ENCODE measurements at regions not wholly inside any gene's neighbourhood (a gene's known extent, or its start where the extent isn't known, plus 50 kb on each side); places are given as distances from the start of the nearest gene placed in this dataset.

DNA sequence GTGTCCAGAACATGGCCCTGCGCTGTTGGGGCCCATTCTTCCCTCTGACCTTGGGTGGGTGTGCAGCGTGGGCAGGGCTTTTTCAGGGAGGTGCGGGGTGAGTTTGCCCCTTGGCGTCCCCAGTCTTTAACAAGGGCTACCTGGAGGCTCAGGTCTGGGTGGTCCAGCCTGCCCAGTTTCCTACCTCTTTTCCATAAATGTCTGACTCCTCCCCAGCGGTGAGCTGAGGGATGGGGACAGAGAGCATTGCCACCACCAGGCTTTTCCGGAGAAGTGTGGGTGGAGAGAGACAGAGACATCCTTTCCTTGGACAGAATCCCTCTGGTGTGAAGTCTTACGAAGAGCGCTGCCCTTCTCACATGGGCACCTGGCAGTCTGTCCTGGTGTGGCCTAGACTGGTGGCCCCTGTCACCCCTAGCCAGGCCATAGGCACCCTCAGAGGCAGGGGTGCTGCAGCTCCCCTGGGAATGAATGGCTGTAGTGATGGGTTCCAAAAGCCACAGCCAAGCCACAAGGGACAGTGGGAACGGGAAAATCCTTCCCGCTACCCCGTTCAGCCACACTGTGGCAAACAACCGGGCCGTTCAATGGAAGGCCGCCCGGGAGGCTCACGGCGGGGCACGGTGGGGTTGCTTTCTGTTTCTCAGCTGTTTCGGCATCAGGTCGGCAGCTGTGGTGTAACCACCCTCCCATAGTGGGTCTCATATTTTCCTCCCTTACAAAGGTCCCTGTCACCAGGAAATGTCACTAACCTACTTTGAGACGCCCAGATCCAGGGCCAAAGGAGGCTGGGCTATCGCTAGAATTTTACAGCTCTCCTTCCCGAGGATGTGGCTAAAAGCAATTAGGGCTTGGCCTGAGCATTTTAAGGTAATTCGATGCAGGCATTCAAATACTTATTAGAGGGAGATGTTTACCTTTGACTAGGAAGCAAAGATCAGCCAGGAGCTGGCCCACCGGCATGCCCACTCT is 61.9 kb upstream of the GSE1 start:
- Histone ChIP-seq H3K36me3 (ENCODE audit: control insufficient read depth, insufficient read depth, low read length) (no peaks in the 10 kb centered on the region), H3K14ac (replicated peaks; ENCODE audit: low read depth, low read length) (no peak overlapping the region), H2BK20ac (ENCODE audit: low read depth, low read length) (no peak overlapping the region), H2BK5ac (ENCODE audit: low read depth, low read length, poor library complexity, severe bottlenecking) (no peak overlapping the region), H3K4ac (ENCODE audit: low read depth, low read length) (no peak overlapping the region), H2BK120ac (ENCODE audit: low read depth, low read length) (no peak overlapping the region), H4K8ac (ENCODE audit: low read depth in 2 of 2, low read length in 2 of 2) (no peak overlapping the region), H3K27me3 (ENCODE audit: control insufficient read depth, insufficient read depth, low read length) (no peaks in the 10 kb centered on the region), H4K91ac (ENCODE audit: insufficient read depth, low read depth, low read length) (no peak overlapping the region), H2BK15ac (ENCODE audit: low read depth, low read length) (no peak overlapping the region), H3K4me1 (ENCODE audit: control insufficient read depth, insufficient read depth, low read length) (peaks cover 4% of the 10 kb centered on the region; the same call in 1 of the 2 replicates), H3K4me3 (ENCODE audit: insufficient read depth, low read depth, low read length) (no peak overlapping the region), H4K20me1 (ENCODE audit: insufficient read depth, low read length) (peaks cover 9% of the 10 kb centered on the region), H3K4me2 (ENCODE audit: low read depth, low read length) (no peak overlapping the region), H3K23ac (ENCODE audit: low read depth, low read length) (no peak overlapping the region), H3K18ac (ENCODE audit: low read depth, low read length) (no peak overlapping the region), H2AFZ (replicated peaks; ENCODE audit: low read length, poor library complexity) (no peak overlapping the region), H3K9me1 (ENCODE audit: insufficient read depth, low read length) (no peaks in the 10 kb centered on the region), H3K9ac (ENCODE audit: low read depth, low read length) (no peak overlapping the region), H2AK5ac (ENCODE audit: low read depth, low read length) (no peak overlapping the region), H3K56ac (ENCODE audit: extremely low read depth, insufficient read depth, low read length) (no peak overlapping the region), H3K27ac (ENCODE audit: insufficient read depth, low read length) (no peak overlapping the region), H3K79me1 (ENCODE audit: low read depth in 1 of 2, low read length in 2 of 2) (peaks cover 9 to 38% of the 10 kb centered on the region in 2 experiments; a peak in 3 of 4 replicates), H4K5ac (ENCODE audit: low read depth, low read length) (no peak overlapping the region), H2AK9ac (replicated peaks; ENCODE audit: low read depth, low read length, poor library complexity) (peak overlapping the region; percentile 50), H3K9me3 (ENCODE audit: control insufficient read depth, insufficient read depth, low read length) (no peaks in the 10 kb centered on the region)
- CTCF ChIA-PET = no interaction called here
- dilution Hi-C loops (cut with HindIII; ENCODE audit: low sequenced_read_pairs, unreplicated experiment) (no loop called here), in situ Hi-C loops (cut with MboI; ENCODE audit: low sequenced_read_pairs) (no loop called here), intact Hi-C loops (cut with micrococcal nuclease) (loop anchor here (10.0 kb wide), 1 partner anchor 156 kb away; no protein-coding TSS in a partner anchor)
- WGBS, 2 experiments (ENCODE audit: extremely low coverage in 2 of 2, insufficient read length in 1 of 2) = 88% methylated on average over 9 of the region's 25 CpGs; no CpG with 5 or more reads in 1 of the 2 experiments
- no peak for ATAC-seq (ENCODE audit: low read depth)
- BruUV-seq (replicated peaks) = no TSS peak
- POLR2A ChIA-PET (ENCODE audit: unreplicated experiment) = interaction anchor here (1.0 kb wide), 1 partner anchor 37 kb away, joined by 3 read pairs; no protein-coding TSS in a partner anchor
- DNase-seq = no peak
- no peak for TF ChIP-seq SMC3 (IDR thresholded peaks at IDR 0.05; ENCODE audit: low read depth, low read length)
- no peak for TF ChIP-seq MAZ (IDR thresholded peaks at IDR 0.05; ENCODE audit: borderline replicate concordance, low read depth, low read length)
- TF ChIP-seq FOS (IDR thresholded peaks at IDR 0.05; ENCODE audit: low read depth, low read length) = no peak
- no peak for TF ChIP-seq POLR2A (IDR thresholded peaks at IDR 0.05; ENCODE audit: low read depth, low read length)
- no peak for TF ChIP-seq MXI1 (IDR thresholded peaks at IDR 0.05; ENCODE audit: borderline replicate concordance, low read depth, low read length)
- TF ChIP-seq NFE2L2 (IDR thresholded peaks at IDR 0.05; ENCODE audit: low read depth, low read length) = no peak
- TF ChIP-seq, protein P1, sequence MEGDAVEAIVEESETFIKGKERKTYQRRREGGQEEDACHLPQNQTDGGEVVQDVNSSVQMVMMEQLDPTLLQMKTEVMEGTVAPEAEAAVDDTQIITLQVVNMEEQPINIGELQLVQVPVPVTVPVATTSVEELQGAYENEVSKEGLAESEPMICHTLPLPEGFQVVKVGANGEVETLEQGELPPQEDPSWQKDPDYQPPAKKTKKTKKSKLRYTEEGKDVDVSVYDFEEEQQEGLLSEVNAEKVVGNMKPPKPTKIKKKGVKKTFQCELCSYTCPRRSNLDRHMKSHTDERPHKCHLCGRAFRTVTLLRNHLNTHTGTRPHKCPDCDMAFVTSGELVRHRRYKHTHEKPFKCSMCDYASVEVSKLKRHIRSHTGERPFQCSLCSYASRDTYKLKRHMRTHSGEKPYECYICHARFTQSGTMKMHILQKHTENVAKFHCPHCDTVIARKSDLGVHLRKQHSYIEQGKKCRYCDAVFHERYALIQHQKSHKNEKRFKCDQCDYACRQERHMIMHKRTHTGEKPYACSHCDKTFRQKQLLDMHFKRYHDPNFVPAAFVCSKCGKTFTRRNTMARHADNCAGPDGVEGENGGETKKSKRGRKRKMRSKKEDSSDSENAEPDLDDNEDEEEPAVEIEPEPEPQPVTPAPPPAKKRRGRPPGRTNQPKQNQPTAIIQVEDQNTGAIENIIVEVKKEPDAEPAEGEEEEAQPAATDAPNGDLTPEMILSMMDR (conservative IDR thresholded peaks at IDR 0.05; ENCODE audit: low read depth, low read length) = no peak
- no peak for TF ChIP-seq MAFK (IDR thresholded peaks at IDR 0.05; ENCODE audit: low read depth, low read length)
- TF ChIP-seq RCOR1 (IDR thresholded peaks at IDR 0.05; ENCODE audit: insufficient replicate concordance, low read length) = no peak
- TF ChIP-seq CEBPB (IDR thresholded peaks at IDR 0.05; ENCODE audit: low read depth, low read length) = no peak
- TF ChIP-seq, protein P2, sequence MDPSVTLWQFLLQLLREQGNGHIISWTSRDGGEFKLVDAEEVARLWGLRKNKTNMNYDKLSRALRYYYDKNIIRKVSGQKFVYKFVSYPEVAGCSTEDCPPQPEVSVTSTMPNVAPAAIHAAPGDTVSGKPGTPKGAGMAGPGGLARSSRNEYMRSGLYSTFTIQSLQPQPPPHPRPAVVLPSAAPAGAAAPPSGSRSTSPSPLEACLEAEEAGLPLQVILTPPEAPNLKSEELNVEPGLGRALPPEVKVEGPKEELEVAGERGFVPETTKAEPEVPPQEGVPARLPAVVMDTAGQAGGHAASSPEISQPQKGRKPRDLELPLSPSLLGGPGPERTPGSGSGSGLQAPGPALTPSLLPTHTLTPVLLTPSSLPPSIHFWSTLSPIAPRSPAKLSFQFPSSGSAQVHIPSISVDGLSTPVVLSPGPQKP (IDR thresholded peaks at IDR 0.05; ENCODE audit: borderline replicate concordance, low read depth, low read length) = no peak
- no peak for TF ChIP-seq BHLHE40 (IDR thresholded peaks at IDR 0.05; ENCODE audit: low read depth, low read length)
- TF ChIP-seq RAD21 (IDR thresholded peaks at IDR 0.05; ENCODE audit: low read length) = no peak
- no peak for TF ChIP-seq CHD1 (IDR thresholded peaks at IDR 0.05; ENCODE audit: low read depth, low read length)

Measured in IMR-90 (cell line).